NCI-H1436 treated with DMSO at 0.1 percent for 48 hours (cell line): ENCODE measurements at regions not wholly inside any gene's neighbourhood (a gene's known extent, or its start where the extent isn't known, plus 50 kb on each side); places are given as distances from the start of the nearest gene placed in this dataset.

Source experiments
- DNase-seq: peaks from one replicate; lab custom pipeline; 2025; lab: John Stamatoyannopoulos, UW

DNA sequence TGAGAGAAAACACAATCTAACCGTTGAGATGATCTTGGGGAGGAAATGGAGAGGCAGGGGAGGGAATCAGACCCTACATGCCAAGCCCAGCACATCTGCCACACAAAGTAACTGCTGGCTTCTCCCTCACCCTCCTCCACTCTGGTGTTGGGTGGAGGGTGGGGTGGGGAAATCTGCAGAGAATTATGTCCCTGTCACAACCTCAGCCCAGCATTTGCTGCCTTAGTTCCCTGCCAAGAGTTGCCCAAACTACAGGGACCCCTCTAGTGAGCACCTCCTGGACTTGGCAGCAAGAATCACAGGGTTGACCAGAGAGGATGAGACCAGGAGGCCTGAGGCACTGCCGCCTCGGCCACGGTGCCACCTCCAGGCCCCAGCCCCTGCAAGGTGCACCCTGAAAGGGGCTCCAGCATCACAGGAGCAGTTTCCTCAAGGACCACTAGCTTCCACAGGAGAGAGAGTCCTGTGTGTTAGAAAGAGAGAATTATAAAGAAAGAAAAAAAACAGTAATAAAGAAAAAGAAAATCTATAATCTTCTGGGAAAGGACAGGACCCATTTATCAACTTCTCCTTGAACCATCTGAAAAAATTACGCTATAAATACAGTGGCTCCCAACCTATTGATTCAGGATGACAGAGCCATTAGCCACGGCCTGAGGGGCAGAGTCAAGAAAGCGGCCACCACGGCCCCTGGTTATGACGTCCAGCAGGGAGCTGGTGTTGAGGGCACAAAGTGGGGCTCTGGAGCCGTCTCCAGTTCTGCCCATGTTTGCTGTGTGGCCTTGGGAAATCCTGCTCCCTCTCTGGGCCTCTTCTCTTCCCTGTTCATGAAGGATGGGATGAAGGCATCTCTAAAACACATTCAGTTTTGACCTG lies 451.7 kb downstream of the MATN1 start:
- no peak for DNase-seq

DNA sequence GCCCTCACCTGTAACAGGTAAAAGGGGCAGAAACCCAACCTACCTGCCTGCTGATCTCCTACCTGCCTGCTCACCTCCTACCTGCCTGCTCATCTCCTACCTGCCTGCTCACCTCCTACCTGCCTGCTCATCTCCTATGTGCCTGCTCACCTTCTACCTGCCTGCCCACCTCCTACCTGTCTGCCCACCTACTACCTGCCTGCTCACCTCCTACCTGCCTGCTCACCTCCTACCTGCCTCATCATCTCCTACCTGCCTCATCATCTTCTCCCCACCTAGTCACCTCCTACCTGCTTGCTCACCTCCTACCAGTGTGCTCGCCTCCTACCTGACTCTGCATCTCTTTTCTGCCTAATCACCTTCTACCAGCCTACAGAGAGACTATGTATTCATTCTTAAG lies 452.9 kb downstream of the MATN1 start:
- no peak for DNase-seq

DNA sequence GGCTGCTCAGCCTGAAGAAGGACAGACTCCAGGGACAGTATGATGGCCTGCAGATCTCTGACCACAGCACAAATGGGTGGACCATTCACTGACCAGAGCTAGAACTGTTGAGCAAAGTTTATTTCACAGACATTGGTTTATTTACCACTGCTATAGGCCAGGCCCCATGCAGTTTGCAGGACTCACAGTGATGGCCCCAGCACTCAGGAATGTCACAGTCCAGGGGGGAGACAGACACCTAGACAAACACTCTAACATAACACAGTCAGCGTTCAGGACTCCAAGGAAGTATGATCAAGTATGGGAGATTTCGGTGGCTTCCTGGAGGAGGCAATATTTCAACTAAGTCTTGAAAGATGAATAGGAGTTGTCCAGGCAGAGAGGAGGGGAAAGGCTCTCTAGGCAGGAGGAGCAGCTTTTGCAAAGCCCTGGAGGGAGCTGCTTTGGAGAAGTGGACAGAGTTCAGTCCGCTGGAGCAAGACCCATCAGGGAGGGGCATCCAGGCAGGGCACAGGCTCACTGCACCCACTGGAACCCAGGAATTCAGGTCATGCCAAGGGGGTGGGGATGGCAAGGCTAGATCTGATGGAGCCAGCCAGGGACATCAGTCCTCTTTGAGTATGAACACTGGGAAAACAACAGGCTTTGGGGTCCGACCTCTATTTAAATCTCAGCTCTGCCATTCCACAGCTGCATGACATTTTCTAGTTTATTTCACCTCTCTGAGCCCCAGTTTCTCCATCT lies 454.3 kb downstream of the MATN1 start:
- no peak for DNase-seq

DNA sequence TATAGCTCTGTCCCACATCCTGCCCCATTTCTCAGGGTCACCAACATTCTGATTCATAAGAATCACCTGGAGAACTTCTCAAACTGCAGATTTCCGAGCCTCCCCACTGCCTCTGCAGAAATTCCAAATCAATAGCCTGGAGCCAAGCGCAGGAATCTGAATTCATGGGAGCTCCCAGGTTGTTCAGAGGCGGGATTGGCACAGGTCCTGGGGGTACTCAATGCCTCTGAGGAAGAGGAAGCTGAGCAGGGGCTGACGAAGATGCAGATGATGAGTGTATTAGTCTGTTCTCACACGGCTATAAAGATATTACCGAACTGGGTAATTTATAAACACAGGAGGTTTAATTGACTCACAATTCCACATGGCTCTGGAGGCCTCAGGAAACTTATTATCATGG lies 455.5 kb downstream of the MATN1 start:
- DNase-seq = no peak

DNA sequence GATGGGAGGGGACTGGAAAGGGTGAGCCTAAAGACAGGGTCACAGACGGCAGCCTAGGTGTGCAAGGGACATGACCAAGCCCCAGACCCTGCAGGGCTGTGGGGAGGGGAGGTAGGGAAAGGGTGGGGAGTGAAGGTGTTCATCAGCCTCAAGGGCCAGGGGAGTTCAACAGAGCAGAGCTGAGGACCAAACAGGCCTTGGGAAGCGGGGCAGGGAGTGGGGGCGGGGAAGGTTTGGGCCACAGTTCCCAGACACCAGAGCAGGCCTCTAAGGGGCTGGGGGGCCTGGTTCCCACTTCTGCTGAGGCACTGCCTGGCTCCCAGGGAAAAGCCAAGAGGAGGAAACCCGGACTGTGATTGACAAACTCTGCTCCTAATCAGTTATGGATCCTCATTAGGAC lies 456.3 kb downstream of the MATN1 start:
- DNase-seq = no peak

DNA sequence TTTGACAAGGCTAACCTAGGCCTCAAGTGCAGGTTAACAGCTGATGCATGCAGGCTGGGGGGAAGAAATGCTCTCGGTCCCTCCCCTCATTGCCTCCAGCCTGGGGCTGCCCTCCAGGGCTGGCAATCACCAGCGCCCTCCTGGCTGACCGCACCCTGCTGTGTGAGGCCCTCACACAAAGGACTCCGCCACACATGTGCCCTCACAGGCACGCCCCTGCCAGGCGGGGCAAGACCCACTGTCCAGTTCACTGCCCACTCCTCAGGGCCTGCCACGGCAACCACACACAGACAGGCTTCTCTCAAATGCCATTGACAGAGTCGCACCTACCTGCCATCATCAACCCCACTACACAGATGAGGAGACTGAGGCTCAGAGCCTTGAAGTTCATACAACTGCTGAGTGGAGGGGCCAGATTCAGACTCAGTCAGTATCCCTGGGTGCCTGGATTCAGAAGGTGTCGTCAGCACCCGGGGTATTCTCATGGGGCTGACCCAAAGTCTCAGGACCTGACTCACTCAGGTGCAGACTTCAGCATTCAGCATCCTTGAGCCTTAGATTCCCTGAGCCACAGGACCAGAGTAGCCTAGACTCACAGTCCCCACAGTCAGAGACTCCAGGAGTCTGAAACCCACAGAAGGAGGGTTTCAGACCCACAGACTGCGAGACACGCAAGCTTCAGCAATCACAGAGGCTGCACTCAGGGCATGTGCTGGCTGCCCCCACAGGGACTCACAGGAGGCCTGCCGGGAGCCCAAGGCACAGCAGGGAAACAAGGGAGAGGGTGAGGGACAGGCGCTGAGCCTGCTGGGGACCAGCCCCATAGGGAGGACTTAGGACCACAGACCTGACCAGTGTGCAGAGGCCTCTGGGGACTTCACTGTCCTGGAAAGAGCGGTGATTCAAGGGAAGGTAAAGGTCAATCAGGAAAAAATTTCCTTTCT lies 458.0 kb downstream of the MATN1 start:
- DNase-seq = no peak

DNA sequence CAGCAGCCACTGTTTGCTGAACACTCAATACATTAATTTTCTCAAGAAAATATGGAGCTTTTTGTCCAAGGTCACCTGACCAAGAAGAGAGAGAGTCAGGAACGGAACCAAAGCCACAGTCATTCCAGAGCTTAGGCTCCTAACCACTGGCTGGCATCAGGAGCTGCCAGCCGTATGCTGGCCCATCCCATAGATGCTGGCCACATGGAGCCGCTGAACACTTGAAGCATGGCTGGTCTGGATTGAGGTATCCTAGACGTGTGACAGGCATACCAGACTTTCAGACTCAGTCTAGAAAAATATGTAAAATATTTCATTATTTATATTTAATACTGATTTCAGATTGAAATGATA lies 458.7 kb downstream of the MATN1 start:
- no peak for DNase-seq

DNA sequence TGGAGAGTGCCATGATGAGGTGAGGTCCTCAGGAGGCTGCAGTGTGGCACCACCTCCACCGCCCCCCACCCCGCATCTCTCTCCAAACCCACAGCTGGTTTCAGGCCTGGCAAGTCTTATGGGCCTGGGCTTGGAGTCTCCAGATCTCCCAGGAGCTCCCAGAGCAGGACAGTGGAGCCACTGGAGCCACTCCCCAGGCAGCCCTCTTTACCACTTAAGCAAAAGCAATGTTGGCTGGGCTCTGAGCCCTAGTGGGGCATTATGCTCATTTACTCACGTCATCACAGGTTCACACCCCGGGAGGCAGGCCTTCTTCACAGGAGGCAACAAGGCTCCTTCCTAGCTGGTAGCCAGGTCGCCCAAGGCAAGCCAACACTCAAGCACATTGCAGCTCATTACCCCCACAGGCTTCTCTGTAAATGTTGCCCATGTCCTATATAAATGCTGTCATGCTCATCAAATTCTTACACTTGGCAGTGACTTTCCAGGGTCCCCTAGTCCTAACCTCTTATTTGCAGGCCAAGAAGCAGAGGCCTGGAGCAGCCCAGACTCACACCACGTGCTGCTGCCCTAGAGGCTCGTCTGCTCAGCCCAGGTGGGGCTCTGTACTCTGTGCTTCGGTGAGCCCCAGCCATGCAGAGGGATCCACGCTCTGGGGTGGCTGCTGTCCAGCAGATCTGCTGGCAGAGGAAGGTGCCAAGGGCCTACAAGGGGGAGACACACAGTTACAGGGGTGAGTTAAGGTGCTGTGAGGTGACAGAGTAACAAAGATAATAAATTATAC lies 459.3 kb downstream of the MATN1 start:
- DNase-seq = no peak

DNA sequence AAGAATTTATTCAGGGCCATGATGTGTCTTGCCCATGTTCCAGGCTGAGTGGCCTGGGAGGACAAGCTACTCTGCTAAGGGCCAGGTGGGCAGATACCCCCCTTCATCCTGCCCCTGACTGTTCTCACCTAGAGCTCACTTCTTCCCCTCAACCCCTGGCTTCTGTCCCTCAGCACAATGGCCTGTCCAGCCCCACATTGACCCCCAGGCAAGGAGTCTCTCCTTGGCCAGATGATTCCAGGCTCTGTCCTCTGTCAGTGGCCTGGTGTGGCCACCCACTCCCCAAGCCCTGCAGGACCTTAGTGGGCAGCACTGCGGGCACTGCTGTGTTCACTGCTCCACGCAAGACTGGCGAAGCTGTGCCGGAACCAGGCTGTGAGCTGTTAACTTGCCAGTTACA lies 460.0 kb downstream of the MATN1 start:
- no peak for DNase-seq

DNA sequence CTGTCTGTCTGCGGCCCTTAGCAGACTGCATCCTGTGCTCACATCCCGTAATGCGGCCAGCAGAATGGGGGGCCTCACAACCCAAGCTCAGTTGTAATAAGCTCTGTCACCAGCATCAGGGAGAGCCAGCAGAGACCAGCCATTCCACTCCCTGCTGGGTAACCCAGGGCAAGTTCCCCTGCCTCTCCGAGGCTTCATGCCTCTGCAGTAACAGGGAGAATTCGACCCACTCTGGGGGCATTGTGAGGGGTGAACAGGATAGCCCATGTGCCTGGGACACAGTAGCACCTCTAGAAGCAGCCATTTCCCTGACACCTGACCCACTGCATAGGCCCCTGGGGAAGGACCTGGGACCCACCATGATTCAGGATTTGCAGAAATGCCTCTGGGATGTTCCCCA lies 461.2 kb downstream of the MATN1 start:
- no peak for DNase-seq

DNA sequence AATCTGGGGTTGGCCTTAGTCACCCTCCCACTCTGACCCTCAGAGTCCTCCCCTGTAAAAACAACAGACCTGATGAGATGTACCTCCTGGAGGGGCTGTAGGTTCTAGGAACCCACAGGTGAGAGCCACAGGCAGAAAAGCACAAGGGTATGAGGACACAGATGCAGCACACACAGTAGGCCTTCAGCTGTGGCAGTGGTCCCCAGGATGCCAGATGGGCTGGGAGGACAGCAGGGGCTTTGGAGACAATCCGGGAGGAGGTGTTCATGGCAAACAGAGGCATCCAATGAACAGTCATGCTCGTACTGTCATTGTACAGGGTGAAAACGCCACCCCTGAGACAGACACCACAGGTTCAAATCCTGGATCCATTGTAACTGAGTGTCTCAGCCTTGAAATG lies 463.1 kb downstream of the MATN1 start:
- DNase-seq = no peak

DNA sequence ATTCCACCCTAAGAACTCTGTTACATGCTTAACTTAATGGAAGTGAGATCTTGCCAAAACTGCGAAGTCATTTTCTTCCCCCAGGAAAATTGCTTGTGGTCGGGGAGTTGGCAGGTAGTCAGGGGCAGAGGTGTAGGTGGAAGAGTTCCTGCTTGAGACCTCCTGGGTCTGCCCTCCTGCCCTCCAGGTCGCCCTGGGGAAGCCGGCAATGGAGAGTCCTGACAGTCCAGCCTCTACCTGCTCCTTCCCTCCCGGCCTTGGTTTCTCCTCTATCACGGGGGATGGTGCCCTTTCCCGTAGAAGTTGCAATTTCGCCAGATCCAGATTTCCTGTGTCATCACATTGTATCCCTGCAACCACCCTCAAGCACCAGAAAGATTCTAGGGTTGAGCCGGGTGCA lies 463.8 kb downstream of the MATN1 start:
- DNase-seq = no peak

DNA sequence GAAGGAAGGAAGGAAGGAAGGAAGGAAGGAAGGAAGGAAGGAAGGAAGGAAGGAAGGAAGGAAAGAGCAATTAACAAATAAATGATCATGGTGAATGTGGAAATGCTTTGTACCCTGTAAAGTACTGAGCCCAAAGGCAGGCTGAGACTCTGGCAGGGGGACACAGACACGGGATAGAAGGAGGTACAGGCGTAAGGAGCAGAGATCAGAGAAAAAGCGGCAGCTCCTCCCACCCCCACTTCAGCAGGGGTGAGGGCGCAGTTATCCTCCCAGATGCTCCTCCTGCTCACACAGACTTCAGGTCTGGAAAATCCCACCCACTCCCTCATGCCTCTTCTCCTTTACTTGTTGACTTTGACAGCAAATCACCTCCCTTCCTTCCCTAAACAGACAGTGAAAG lies 464.5 kb downstream of the MATN1 start:
- no peak for DNase-seq

DNA sequence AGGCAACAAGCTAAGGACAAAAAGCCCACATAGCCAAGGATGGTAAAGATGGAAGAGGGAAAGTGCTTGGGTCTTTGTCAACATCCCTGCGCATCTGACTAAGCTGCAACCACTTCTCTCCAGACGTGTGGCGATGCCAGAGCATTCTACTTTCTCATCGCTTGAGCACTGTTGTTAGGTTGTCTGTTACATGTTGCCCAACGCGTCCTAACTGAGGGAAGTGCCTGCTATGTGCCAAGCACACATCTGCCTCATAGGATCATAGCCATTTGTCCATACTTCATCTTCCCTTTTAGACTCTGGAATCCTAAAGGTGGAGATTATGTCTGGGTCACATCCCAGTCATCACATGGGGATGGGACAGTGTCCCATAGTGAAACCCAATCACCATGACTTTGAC lies 464.9 kb downstream of the MATN1 start:
- no peak for DNase-seq

DNA sequence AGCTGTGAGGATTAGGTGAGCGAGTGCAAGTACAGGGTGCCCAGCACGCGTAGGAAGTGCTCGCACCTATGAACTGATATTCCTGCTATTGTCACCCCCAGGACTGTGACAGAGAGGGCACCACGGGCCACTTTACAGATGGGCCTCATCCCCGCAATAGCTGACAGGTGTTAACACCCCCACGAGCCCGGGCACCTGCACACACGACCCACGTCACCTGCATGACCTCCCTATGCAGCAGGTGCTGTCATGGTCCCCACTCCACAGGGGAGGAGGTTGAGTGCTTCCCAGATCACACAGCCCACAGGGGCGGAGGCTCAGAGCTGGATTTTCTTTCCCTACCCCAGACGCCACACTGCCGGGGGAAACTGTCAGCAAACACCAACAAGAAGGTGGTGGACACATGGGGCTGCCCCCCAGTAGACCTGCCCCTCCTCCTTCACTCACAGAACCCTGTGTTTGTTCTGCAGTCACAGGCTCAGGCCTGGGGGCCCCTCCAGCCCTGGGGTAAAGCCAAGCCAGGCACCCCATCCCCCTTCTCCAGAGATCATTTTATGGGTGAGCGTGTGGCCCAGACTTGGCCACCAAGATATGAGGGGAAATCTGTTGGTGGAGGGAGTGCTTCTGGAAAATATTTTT lies 465.5 kb downstream of the MATN1 start:
- no peak for DNase-seq

DNA sequence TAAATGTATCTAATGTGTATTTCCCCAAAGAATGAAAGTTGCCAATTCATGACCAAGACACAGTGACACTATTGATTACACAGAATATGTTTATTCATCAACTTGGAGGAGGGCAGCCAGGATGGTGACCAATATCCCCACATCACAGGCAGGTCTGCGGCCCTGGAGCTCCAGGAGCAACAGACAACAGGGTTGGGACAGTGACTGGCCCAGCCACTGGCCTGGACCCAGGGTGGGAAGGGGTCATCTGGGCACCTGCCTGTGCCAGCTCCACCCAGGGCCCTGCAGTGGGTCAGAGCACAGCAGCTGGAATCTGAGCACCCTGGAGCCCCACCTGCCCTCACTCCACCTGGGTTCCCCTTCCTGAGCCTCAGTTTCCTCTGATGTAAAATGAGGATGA lies 466.1 kb downstream of the MATN1 start:
- DNase-seq = no peak

DNA sequence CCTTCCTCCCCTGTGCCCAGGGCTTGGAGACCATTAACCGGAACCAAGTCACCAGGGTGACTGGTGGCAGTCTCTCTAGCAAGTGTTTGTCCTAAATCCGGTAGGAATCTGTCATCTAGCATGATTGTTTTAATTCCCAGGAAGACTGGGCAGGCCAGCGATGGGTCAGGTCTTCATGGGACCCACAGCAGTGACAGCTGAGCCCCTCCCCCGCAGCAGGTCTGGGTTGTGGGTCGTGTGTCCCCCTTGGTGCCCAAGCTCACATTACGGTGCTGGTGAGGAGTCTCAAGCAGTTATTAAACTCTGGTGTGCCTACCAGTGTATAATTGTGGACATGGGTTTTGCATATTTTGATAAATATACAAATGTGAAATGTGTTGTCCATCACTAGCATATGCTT lies 466.5 kb downstream of the MATN1 start:
- DNase-seq = no peak

DNA sequence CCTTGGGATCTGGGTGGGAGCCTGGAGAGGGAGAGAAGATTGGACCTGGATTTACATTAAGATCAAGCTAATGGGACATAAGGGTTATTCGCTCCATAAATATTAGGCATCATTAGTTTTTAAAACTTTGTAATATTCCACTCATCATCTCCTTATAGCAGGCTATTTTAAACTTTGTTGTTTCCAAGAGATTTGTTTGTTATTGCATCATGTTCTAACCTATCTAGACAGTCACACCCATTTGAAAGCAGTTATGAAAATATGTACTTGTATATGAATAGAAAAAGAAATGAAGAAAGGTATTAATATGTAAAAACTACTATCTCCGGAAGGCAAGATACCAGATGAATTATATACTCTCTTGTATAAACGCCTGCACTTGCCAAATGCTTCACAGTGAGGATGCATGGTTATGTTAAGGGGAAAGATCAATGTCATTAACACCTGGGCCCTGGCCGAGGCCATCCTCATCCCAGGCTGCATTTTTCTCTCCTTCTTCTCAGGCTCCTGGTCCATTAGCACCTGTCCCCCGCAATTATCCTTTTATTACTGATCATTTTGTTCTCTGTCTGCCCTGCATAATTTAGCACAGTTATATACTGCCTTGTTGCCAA lies 468.2 kb downstream of the MATN1 start:
- no peak for DNase-seq

DNA sequence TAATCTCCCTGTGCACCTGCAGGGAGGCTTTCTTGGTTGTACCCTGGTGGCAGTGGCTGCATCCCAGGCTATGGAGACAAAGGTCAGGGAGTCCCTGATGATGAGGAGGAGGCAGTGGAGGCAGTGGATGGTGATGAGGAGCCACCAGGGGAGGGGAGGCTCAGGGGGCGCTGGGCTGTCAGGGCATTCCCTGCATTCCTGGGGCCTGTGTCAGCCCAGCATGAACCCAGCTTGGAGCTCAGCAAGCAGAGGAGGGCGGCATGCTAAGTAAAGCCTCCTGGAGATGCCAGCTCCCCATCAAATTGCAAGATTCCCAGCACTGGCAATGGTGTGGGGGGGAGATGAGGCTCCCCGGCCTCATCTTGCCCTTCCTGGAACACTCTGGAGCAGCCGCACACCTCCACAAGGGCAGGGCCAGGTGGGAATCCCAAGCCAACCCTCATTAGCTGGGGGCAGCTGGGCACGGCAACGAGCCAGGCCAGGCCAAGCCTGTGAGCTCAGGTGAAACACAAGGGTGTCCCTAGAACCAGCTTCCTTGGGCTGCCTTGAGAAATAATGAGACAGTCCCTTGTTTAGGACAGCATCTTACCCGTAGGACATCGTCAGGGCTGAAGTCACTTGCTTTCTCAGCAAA lies 469.5 kb downstream of the MATN1 start:
- no peak for DNase-seq

DNA sequence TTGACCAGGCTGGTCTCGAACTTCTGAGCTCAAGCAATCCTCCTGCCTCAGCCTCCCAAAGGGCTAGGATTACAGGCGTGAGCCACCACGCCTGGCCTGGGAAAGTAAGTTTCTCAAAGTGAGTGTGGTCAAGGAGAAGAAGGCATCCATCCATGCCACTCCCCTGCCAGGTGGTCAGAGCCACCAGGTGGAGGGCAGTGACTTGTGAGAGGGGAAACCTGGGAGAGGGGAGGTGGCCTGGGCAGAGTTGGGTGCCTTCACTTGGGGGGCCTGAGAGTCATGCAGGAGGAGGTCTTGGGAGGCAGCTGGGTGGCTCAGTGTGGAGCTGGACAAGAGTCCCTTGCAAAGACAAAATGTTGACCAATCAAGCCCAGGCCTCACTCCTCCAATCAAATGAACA lies 470.0 kb downstream of the MATN1 start:
- DNase-seq = no peak
